ENCODE measurements at regions not wholly inside any gene's neighbourhood (a gene's known extent, or its start where the extent isn't known, plus 50 kb on each side); places are given as distances from the start of the nearest gene placed in this dataset.

- DNase-seq (ENCODE audit: extremely low read depth, low read depth): no peak
- no peak for TF ChIP-seq CTCF (IDR thresholded peaks at IDR 0.05; ENCODE audit: low read depth, low read length)
These were observed 114.3 kb upstream of the ZNF438 start for GRCh38 chr10:31145986-31146385.

GRCh38 chr10:31146491-31147209, 115.0 kb upstream of the ZNF438 start:
- DNase-seq (ENCODE audit: extremely low read depth, low read depth): no peak
- TF ChIP-seq CTCF (IDR thresholded peaks at IDR 0.05; ENCODE audit: low read depth, low read length): no peak

- no peak for DNase-seq (ENCODE audit: extremely low read depth, low read depth)
- no peak for TF ChIP-seq CTCF (IDR thresholded peaks at IDR 0.05; ENCODE audit: low read depth, low read length)
These were observed 115.5 kb upstream of the ZNF438 start for GRCh38 chr10:31147210-31147608.

GRCh38 chr10:31148951-31149350, 117.3 kb upstream of the ZNF438 start:
- DNase-seq (ENCODE audit: extremely low read depth, low read depth): no peak

GRCh38 chr10:31149835-31150512, 118.3 kb upstream of the ZNF438 start:
- DNase-seq (ENCODE audit: extremely low read depth, low read depth): no peak
- no peak for TF ChIP-seq CTCF (IDR thresholded peaks at IDR 0.05; ENCODE audit: low read depth, low read length)

More at GRCh38 chr10:31148951-31149350, 117.3 kb upstream of the ZNF438 start:
- no peak for TF ChIP-seq CTCF (IDR thresholded peaks at IDR 0.05; ENCODE audit: low read depth, low read length)

GRCh38 chr10:31151301-31151700, 119.6 kb upstream of the ZNF438 start:
- DNase-seq (ENCODE audit: extremely low read depth, low read depth): no peak
- TF ChIP-seq CTCF (IDR thresholded peaks at IDR 0.05; ENCODE audit: low read depth, low read length): no peak

- TF ChIP-seq CTCF (IDR thresholded peaks at IDR 0.05; ENCODE audit: low read depth, low read length): no peak
- DNase-seq (ENCODE audit: extremely low read depth, low read depth): no peak
These were observed 120.9 kb upstream of the ZNF438 start for GRCh38 chr10:31152421-31153135.

All from AG09319 (cell line).